ENCODE measurements at regions not wholly inside any gene's neighbourhood (a gene's known extent, or its start where the extent isn't known, plus 50 kb on each side); places are given as distances from the start of the nearest gene placed in this dataset.

DNA sequence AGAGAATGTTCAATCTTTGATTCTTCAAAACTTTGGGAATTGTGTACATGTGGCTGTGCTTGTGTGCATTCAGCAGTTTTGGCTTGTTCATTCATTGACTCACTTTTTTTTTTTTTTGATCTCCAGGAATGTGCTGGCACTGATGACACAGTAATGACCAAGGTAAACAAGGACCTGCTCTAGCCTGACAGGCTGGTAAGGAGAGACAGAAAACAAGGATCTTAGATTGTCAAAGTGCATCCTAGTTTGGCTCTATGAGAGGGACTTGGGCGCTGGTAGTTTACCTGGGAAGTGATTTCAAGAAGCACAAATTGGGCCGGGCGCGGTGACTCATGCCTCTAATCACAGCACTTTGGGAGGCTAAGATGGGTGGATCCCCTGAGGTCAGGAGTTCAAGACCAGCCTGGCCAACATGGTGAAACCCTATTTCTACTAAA is 233.1 kb upstream of the WSCD1 start:
- no peak overlapping the region for H3K4me3 Mint-ChIP-seq
- H3K36me3 Mint-ChIP-seq, result no peaks in the 10 kb centered on the region
- peaks cover 2% of the 10 kb centered on the region for H3K4me1 Mint-ChIP-seq
- peaks cover 7% of the 10 kb centered on the region for H3K27me3 Mint-ChIP-seq
- ATAC-seq (ENCODE audit: low read depth) (no peak), DNase-seq (no peak)
- POLR2A ChIA-PET, result no interaction called here
- no peaks in the 10 kb centered on the region for H3K9me3 Mint-ChIP-seq
- H3K27ac Mint-ChIP-seq, result no peak overlapping the region

DNA sequence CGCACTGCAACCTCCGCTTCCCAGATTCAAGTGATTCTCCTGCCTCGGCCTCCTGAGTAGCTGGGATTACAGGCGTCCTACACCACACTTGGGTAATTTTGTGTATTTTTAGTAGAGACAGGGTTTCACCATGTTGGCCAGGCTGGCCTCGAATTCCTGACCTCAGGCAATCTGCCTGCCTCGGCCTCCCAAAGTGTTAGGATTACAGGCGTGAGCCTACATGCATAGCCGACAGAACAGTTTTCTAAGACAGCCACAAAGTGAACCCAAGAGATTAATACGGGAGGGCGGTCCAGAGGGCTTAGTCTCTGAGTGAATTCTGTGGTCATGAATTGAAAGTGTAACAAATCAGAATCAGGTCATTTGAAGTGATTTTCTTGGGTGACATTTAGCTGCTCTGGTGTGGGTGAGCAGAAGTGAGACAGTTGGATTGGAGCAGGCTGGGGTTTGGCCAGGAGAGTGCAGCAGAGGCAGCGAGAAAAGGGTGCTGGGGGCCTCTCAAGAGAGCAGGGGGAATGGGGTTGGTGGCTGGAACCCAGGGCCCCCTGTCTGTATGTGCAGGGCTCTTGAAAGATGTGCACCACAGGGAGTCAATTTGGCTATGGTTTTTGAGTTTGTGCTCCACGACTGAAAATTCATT is 231.4 kb upstream of the WSCD1 start:
- no peaks in the 10 kb centered on the region for H3K36me3 Mint-ChIP-seq
- H3K9me3 Mint-ChIP-seq, result no peaks in the 10 kb centered on the region
- no peak overlapping the region for H3K4me3 Mint-ChIP-seq
- peaks cover 2% of the 10 kb centered on the region for H3K4me1 Mint-ChIP-seq
- POLR2A ChIA-PET, result no interaction called here
- H3K27ac Mint-ChIP-seq, result no peak overlapping the region
- H3K27me3 Mint-ChIP-seq, result peaks cover 2% of the 10 kb centered on the region
- no peak for DNase-seq
- no peak for ATAC-seq (ENCODE audit: low read depth)

DNA sequence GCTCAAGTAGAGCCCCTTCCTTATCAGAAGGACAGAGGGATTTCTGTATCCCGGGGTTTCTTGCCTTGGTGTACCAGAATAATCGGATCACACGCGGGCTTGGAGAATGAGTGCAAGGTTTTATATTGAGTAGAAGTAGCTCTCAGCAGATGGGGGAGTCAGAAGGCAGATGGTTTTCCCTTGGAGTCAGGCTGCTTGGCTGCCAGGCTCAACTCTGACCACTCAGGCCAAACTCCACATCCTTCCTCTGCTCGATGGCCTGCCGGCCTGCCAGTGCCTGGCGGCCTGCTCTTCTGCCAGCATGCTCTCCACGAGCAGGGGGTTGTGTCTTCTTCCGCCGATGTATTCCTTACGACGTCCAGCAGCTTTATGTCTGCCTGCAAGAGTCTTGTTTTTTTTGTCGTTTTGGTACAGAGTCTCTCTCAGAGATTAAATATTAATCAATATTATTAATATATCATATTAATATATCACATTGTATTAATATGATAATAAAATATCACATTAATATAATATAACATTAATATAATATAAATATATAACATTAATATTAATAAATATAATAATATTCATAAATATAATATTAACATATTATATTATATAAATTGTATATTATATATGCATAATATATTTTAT is 229.2 kb upstream of the WSCD1 start:
- ATAC-seq (ENCODE audit: low read depth), result no peak

DNA sequence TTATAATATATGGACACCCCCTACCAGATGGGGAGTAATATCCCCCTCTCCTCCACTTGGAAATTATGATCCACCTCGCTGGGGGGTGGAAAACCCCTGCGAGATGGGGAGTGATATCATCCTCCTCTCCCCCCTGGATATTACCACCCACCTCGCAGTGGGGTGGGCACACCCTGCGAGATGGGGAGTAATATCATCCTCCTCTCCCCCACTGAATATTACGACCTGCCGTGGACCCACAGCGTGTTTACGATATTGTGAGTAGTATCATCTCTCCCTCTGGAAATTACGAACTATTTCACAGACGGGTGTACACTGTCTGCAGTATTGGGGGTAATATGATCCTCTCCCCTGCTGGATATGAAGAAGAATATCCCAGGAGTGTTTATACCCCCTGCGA is 228.3 kb upstream of the WSCD1 start:
- Mint-ChIP-seq H3K27me3 (peaks cover 4% of the 10 kb centered on the region), H3K27ac (no peak overlapping the region), H3K36me3 (no peaks in the 10 kb centered on the region), H3K9me3 (no peaks in the 10 kb centered on the region), H3K4me3 (no peak overlapping the region), H3K4me1 (no peaks in the 10 kb centered on the region)
- no peak for ATAC-seq (ENCODE audit: low read depth)
- no peak for DNase-seq
- POLR2A ChIA-PET, result no interaction called here

More for the DNA sequence above, 229.2 kb upstream of the WSCD1 start:
- H3K9me3 Mint-ChIP-seq, result no peaks in the 10 kb centered on the region
- H3K27me3 Mint-ChIP-seq, result peaks cover 2% of the 10 kb centered on the region
- H3K27ac Mint-ChIP-seq, result no peak overlapping the region
- no peak overlapping the region for H3K4me3 Mint-ChIP-seq
- POLR2A ChIA-PET, result no interaction called here
- no peaks in the 10 kb centered on the region for H3K36me3 Mint-ChIP-seq
- no peak for DNase-seq
- H3K4me1 Mint-ChIP-seq, result no peaks in the 10 kb centered on the region

DNA sequence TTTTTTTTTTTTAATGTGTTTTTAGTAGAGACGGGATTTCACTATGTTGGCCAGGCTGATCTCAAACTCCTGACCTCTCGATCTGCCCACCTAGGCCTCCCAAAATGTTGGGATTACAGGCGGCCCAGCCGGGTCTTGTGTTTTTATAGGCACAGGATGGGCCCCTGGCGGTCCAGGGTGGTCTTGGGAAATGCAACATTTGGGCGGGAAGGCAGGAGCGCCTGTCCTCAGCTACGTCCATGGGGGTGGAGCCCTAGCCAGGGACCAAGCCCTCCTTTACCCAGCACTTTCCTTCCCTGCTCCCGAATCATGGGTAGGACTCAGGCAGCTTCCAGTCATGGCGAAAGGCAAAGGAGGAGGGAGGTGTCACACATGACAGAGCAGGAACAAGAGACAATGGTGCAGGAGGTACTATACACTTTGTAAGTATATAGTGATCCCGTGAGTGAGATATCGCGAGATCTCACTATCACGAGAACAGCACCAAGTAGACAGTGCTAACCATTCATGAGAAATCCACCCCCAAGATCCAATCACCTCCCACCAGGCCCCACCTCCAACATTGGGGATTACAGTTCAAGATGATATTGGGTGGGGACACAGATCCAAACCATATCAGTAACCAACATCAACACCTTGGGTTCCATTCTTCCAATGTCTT is 226.7 kb upstream of the WSCD1 start:
- Mint-ChIP-seq H3K4me1 (no peaks in the 10 kb centered on the region), H3K27me3 (peaks cover 6% of the 10 kb centered on the region), H3K4me3 (no peak overlapping the region), H3K36me3 (no peaks in the 10 kb centered on the region), H3K9me3 (peaks cover 1% of the 10 kb centered on the region), H3K27ac (no peak overlapping the region)
- POLR2A ChIA-PET, result no interaction called here
- DNase-seq (no peak), ATAC-seq (ENCODE audit: low read depth) (no peak)

DNA sequence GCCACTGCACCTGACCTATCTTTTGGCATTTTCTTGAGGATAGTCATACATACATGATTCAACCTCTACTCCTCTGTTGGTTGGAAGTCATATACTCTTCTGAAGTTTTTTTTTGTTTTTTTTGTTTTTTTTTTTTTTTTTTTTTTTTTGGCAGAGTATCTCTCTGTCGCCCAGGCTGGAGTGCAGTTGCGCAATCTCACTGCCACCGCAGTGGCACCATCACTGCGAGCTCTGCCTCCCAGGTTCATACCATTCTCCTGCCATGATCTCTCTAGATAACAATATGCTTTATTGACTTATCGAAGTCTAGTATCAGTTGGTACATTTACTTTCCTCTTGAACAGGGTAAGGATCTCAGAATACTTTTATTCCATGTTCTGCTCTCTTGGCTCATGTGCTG is 224.2 kb upstream of the WSCD1 start:
- no peak for ATAC-seq (ENCODE audit: low read depth)
- Mint-ChIP-seq H3K27me3 (peaks cover 4% of the 10 kb centered on the region), H3K4me3 (no peak overlapping the region), H3K4me1 (no peaks in the 10 kb centered on the region), H3K9me3 (peaks cover 4% of the 10 kb centered on the region), H3K36me3 (no peaks in the 10 kb centered on the region), H3K27ac (no peak overlapping the region)
- DNase-seq, result no peak
- POLR2A ChIA-PET, result no interaction called here

DNA sequence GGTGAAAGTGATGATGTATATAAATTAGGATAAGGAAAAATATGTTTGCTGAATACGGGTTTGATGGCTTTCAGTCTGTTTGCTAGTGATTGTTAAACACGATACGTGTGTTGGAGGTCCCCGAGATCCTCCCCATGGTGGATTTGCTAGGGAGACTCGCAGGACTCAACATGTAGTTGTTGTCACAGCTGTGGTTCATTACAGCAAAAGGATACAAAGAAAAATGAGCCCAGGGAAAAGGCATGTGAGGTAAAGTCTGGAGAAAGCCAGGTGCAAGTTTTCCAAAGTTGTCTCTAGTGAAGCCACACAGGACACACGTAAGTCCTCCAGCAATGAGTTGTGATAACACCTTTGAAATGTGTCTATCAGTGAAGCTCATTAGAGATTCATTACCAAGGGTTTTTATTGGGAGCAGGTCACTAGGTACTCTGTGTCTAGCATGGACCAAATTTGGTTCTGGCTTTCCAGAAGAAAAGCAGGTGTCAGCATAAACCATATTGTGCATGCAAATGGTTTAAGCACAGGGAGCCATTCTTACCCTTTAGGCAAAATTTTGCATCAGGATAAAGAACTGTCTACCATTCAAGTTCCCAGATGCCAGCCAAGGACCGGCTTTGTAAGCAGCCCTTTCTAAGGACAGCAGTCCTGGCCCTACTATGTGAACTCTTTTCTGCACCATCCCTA is 215.2 kb upstream of the WSCD1 start:
- POLR2A ChIA-PET, result no interaction called here
- DNase-seq (no peak), ATAC-seq (ENCODE audit: low read depth) (no peak)
- Mint-ChIP-seq H3K4me3 (no peak overlapping the region), H3K36me3 (no peaks in the 10 kb centered on the region), H3K9me3 (no peaks in the 10 kb centered on the region), H3K27me3 (no peaks in the 10 kb centered on the region), H3K4me1 (no peaks in the 10 kb centered on the region), H3K27ac (no peak overlapping the region)

DNA sequence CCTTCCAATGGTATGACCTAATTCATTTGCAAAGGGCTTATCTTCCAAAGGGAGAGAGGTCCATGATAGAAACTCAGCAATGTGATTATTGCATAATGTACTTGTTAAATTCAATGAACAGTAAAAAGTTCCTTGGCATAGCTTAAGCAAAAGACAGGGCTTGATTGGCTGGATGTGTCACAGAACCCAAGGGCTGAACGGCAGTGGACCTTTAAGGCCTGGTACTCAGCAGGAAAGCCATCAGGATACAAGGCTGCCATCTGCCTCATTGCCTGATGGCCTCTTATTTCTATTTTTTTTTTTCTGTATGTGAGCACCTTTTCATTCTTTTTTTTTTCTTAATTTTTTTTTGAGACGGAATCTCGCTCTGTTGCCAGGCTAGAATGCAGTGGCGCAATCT is 208.9 kb upstream of the WSCD1 start:
- H3K4me3 Mint-ChIP-seq, result no peak overlapping the region
- H3K27me3 Mint-ChIP-seq, result no peaks in the 10 kb centered on the region
- no peak for ATAC-seq (ENCODE audit: low read depth)
- POLR2A ChIA-PET, result no interaction called here
- DNase-seq, result no peak
- no peaks in the 10 kb centered on the region for H3K4me1 Mint-ChIP-seq
- H3K27ac Mint-ChIP-seq, result no peak overlapping the region
- H3K36me3 Mint-ChIP-seq, result no peaks in the 10 kb centered on the region
- no peaks in the 10 kb centered on the region for H3K9me3 Mint-ChIP-seq

DNA sequence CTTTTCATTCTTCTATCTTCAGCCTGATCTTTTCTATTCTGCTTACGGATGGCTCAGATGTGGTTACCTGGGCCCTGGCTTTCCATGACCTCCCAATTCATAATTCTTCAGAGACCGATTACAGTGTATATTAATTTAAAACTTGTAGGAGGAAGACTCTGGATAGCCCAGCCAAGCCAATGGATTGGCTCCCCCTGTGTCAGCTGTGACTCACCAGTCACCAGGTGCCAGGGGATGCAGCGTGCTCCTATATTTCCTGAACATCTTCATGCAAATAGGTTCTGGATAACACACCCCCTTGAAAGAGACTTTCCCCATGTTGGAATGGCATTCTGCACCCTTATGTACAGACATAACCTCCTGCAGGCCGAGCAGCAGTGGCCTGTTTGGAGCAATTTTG is 208.3 kb upstream of the WSCD1 start:
- Mint-ChIP-seq H3K9me3 (no peaks in the 10 kb centered on the region), H3K27me3 (no peaks in the 10 kb centered on the region), H3K36me3 (no peaks in the 10 kb centered on the region), H3K4me3 (no peak overlapping the region), H3K27ac (no peak overlapping the region), H3K4me1 (no peaks in the 10 kb centered on the region)
- POLR2A ChIA-PET, result no interaction called here
- no peak for DNase-seq
- ATAC-seq (ENCODE audit: low read depth), result no peak

DNA sequence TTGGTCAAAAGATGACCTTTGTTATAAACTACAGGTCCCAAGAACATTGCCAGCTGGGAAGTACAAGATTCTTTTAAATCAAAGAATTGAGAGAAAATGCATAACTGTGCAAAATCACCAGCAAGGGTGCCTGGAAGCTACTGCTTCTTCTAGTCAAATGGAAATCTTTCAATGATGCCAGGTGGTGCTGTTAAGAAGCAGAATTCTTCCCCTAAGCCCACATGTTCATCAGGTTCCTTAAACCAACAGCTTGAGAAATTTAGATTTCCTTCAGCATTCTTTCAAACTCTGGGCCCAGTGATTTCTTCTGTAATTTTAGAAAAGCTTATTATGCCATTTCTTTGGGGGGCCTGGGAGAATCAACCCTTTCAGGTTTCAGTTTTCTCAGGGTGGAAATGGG is 207.8 kb upstream of the WSCD1 start:
- no peaks in the 10 kb centered on the region for H3K36me3 Mint-ChIP-seq
- no peak overlapping the region for H3K27ac Mint-ChIP-seq
- no peak for DNase-seq
- no peaks in the 10 kb centered on the region for H3K9me3 Mint-ChIP-seq
- H3K27me3 Mint-ChIP-seq, result no peaks in the 10 kb centered on the region
- no peaks in the 10 kb centered on the region for H3K4me1 Mint-ChIP-seq
- POLR2A ChIA-PET, result no interaction called here
- H3K4me3 Mint-ChIP-seq, result no peak overlapping the region
- no peak for ATAC-seq (ENCODE audit: low read depth)

DNA sequence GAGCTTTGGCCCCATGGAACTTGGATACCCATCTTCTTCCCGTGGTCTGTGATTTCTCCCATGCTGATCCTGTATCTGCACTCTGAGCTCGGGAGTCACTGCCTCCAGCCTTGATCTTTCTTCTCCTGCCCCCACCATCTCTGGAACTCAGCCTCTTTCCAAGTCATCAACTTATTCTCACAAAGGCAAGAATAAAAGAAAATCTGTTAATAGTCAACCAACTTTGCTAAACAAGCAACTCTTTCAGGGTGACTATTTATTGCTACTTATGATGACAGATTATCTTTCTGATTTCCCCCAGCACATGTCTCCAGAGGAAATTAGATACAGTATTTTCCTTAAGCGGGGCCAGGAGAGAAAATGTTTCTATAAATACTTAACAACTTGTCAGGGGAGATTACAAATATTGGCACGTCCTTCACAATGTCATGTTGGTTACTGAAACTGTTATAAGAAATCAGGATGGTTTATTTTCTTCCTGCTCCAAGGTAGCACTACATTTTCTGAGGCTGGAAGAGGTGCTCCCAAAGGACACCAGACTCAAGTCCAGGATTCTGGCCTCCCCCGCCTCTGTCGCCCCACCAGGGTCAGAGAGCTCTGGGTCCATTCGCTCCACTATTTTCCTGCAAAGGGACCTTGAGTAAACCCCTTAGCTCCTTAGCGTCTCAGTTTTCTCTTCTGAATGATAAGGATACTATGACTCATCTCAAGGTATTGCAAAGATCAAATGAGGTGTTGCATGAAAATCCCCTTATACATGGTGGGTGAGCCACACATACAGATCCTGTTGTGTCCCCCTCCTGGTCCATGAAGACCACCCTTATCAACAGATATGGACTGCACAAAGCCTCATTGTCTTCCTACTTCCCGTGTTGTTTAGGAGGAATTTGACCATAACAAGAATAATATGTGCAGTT is 205.2 kb upstream of the WSCD1 start:
- POLR2A ChIA-PET, result no interaction called here
- no peak overlapping the region for H3K4me3 Mint-ChIP-seq
- H3K27ac Mint-ChIP-seq, result no peak overlapping the region
- H3K36me3 Mint-ChIP-seq, result no peaks in the 10 kb centered on the region
- H3K4me1 Mint-ChIP-seq, result no peaks in the 10 kb centered on the region
- no peaks in the 10 kb centered on the region for H3K27me3 Mint-ChIP-seq
- no peaks in the 10 kb centered on the region for H3K9me3 Mint-ChIP-seq
- ATAC-seq (ENCODE audit: low read depth) (no peak), DNase-seq (no peak)

DNA sequence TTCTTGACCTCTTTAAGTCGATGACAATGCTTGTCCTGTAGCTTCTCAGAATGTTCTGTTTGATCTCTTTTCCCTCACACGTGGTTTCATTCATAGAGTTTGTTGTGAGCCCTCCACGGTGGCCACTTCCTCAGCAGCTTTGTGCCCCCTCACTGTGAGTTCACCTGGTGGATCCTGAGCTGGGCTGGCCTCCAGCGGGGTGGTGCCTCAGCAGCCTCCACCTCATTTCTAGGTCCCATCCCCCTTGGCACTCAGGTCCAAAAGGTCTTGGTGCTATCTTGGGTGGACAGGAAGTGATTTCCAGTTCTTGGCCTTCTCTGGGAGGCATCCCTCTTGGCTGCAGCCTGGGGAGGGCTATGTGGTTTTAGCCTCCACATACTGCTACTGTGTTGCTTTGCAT is 203.2 kb upstream of the WSCD1 start:
- POLR2A ChIA-PET, result no interaction called here

DNA sequence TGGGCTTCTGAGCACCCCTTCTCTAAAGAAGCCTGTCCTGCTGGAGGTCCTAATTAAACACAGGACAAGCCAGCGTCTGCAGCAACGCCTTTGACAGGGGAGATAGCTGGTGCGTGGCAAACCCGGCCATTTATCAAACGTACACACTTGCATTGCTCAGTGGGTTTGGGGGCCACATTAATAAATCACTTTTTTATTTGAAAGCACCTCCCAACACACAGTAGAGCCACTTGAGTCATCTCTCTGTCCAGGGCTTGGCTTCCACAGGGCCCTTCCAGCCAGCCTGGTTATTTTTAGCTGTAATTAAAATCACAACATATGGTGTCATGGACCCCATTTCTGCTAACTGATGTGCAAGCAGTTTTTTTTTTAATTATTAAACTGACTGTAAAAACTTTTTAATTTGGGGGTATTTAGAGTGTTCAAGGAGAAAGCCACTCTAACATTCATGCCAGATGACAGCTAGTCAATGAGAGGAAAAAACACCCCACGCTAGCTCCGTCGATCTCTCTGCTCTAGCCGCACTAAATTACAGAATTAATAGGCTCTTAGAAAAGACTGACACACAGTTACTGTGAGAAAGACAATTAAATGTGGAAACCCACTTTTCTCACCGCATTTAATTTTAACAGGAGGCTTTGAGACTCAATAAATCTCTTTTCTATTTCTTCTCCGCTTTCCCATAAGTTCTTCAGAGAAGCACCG is 201.0 kb upstream of the WSCD1 start:
- DNase-seq (no peak), ATAC-seq (ENCODE audit: low read depth) (no peak)
- no peaks in the 10 kb centered on the region for H3K9me3 Mint-ChIP-seq
- no peaks in the 10 kb centered on the region for H3K4me1 Mint-ChIP-seq
- no peaks in the 10 kb centered on the region for H3K27me3 Mint-ChIP-seq
- H3K36me3 Mint-ChIP-seq, result no peaks in the 10 kb centered on the region
- H3K27ac Mint-ChIP-seq, result no peak overlapping the region
- no peak overlapping the region for H3K4me3 Mint-ChIP-seq
- POLR2A ChIA-PET, result no interaction called here

More for the DNA sequence above, 203.2 kb upstream of the WSCD1 start:
- Mint-ChIP-seq H3K4me1 (no peaks in the 10 kb centered on the region), H3K27me3 (no peaks in the 10 kb centered on the region), H3K36me3 (no peaks in the 10 kb centered on the region), H3K9me3 (no peaks in the 10 kb centered on the region), H3K27ac (no peak overlapping the region), H3K4me3 (no peak overlapping the region)
- DNase-seq, result no peak
- no peak for ATAC-seq (ENCODE audit: low read depth)

All from activated naive CD8-positive, alpha-beta T cell treated with anti-CD3 and anti-CD28 coated beads, Interleukin-2, amount 10 ng/mL, durations not matched to agents 7 days and 5 days (primary cell).